ENCODE measurements at regions not wholly inside any gene's neighbourhood (a gene's known extent, or its start where the extent isn't known, plus 50 kb on each side); places are given as distances from the start of the nearest gene placed in this dataset.

DNA sequence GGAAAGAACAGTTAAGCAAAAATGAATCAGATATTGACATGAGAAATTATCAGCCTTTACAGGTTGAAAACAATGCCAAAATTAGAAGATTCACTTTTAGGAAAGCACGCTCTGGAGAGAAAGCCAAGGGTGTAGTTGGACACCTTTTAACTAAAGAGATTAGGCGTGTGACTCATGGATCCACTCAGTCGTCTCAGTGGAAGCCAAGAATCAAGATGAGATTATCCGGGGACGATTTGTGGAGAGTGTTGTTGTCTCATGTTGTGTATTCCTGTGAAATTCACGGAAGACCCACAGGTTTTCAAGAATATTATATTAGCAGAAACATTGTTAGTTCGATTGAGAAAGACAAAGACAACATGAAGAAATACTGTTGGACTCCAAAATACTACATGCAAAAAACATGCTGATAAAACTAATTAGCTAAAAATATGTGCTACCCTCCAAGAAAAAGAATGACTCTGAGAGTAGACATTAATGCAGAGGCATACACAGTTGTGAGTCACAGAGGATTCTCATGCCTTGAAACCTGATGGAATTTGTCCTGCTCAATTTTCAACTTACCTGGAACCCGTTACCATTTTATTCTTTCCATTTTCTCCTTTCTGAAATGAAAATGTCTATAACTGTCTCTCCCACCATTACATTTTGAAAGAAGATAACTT lies 192.1 kb upstream of the RND3 start:
- no peak for TF ChIP-seq POLR2AphosphoS5 (IDR thresholded peaks at IDR 0.05; ENCODE audit: low read depth, low read length)
- no peak for TF ChIP-seq TAF1 (IDR thresholded peaks at IDR 0.05; ENCODE audit: borderline replicate concordance, insufficient read depth, low read length)
- no peak for TF ChIP-seq SIN3A (IDR thresholded peaks at IDR 0.05; ENCODE audit: borderline replicate concordance, insufficient read depth, low read length)
- TF ChIP-seq FOXP2 (optimal IDR thresholded peaks at IDR 0.05; ENCODE audit: borderline replicate concordance, extremely low read depth, extremely low read length, insufficient read depth), result no peak
- TF ChIP-seq, protein P1, sequence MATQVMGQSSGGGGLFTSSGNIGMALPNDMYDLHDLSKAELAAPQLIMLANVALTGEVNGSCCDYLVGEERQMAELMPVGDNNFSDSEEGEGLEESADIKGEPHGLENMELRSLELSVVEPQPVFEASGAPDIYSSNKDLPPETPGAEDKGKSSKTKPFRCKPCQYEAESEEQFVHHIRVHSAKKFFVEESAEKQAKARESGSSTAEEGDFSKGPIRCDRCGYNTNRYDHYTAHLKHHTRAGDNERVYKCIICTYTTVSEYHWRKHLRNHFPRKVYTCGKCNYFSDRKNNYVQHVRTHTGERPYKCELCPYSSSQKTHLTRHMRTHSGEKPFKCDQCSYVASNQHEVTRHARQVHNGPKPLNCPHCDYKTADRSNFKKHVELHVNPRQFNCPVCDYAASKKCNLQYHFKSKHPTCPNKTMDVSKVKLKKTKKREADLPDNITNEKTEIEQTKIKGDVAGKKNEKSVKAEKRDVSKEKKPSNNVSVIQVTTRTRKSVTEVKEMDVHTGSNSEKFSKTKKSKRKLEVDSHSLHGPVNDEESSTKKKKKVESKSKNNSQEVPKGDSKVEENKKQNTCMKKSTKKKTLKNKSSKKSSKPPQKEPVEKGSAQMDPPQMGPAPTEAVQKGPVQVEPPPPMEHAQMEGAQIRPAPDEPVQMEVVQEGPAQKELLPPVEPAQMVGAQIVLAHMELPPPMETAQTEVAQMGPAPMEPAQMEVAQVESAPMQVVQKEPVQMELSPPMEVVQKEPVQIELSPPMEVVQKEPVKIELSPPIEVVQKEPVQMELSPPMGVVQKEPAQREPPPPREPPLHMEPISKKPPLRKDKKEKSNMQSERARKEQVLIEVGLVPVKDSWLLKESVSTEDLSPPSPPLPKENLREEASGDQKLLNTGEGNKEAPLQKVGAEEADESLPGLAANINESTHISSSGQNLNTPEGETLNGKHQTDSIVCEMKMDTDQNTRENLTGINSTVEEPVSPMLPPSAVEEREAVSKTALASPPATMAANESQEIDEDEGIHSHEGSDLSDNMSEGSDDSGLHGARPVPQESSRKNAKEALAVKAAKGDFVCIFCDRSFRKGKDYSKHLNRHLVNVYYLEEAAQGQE (IDR thresholded peaks at IDR 0.05; ENCODE audit: insufficient read depth in 1 of 2, low read depth in 2 of 2, low read length in 2 of 2), result no peak

GRCh38 chr2:150677551-150677950 lies 190.1 kb upstream of the RND3 start:
- TF ChIP-seq FOXP2 (optimal IDR thresholded peaks at IDR 0.05; ENCODE audit: borderline replicate concordance, extremely low read depth, extremely low read length, insufficient read depth) (no peak), POLR2AphosphoS5 (IDR thresholded peaks at IDR 0.05; ENCODE audit: low read depth, low read length) (no peak)
- TF ChIP-seq, protein P1 (IDR thresholded peaks at IDR 0.05; ENCODE audit: insufficient read depth in 1 of 2, low read depth in 2 of 2, low read length in 2 of 2), result no peak

GRCh38 chr2:150676747-150677383 lies 189.4 kb upstream of the RND3 start:
- no peak for TF ChIP-seq SIN3A (IDR thresholded peaks at IDR 0.05; ENCODE audit: borderline replicate concordance, insufficient read depth, low read length)

GRCh38 chr2:150675807-150676206 lies 188.3 kb upstream of the RND3 start:
- TF ChIP-seq, protein P1 (IDR thresholded peaks at IDR 0.05; ENCODE audit: insufficient read depth in 1 of 2, low read depth in 2 of 2, low read length in 2 of 2), result no peak
- 0 out of 2 replicates have a peak, but pooled peaks have one; percentile 22 for TF ChIP-seq SIN3A (IDR thresholded peaks at IDR 0.05; ENCODE audit: borderline replicate concordance, insufficient read depth, low read length)

DNA sequence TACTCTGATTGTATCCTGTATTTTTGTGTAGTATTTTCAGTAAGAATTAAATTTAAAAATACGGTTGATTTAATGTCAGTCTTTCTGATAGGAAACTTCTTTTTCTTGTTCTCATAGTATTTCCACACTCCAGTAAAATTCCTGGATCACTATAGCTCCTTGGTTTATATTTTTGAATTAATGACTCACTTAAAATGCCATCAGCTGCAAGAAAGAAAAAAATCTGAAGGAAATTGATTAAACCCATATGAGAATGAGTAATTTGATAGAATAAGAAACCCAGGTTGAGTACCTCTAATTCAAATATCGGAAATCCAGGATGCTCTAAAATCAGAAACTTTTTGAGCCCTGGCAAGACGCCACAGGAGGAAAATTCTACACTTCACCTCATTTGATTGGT lies 186.8 kb upstream of the RND3 start:
- TF ChIP-seq SIN3A (IDR thresholded peaks at IDR 0.05; ENCODE audit: borderline replicate concordance, insufficient read depth, low read length), result no peak
- no peak for TF ChIP-seq FOXP2 (optimal IDR thresholded peaks at IDR 0.05; ENCODE audit: borderline replicate concordance, extremely low read depth, extremely low read length, insufficient read depth)
- TF ChIP-seq TAF1 (IDR thresholded peaks at IDR 0.05; ENCODE audit: borderline replicate concordance, insufficient read depth, low read length), result no peak
- TF ChIP-seq POLR2AphosphoS5 (IDR thresholded peaks at IDR 0.05; ENCODE audit: low read depth, low read length), result no peak

DNA sequence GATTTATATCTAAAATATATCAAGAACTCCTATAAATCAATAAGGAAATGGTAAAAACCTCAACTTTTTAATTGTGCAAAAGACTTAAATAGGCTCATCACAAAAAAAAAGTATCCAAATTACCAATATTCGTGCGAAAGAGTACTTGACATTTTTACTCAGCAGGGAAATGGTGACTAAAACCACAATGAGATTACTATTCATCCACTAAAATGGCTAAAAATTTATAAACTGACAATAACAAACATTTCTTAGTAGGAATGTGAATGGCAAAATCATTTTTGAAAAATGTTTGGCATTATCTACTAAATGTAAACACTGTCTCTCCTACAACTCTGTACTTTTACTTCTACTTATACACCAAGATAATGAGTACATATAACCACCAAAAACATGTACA lies 184.8 kb upstream of the RND3 start:
- TF ChIP-seq POLR2AphosphoS5 (IDR thresholded peaks at IDR 0.05; ENCODE audit: low read depth, low read length), result no peak
- no peak for TF ChIP-seq TAF1 (IDR thresholded peaks at IDR 0.05; ENCODE audit: borderline replicate concordance, insufficient read depth, low read length)
- no peak for TF ChIP-seq SIN3A (IDR thresholded peaks at IDR 0.05; ENCODE audit: borderline replicate concordance, insufficient read depth, low read length)
- no peak for TF ChIP-seq FOXP2 (optimal IDR thresholded peaks at IDR 0.05; ENCODE audit: borderline replicate concordance, extremely low read depth, extremely low read length, insufficient read depth)
- TF ChIP-seq, protein P1 (IDR thresholded peaks at IDR 0.05; ENCODE audit: insufficient read depth in 1 of 2, low read depth in 2 of 2, low read length in 2 of 2), result no peak

Data from PFSK-1 (cell line).